ENCODE measurements at regions not wholly inside any gene's neighbourhood (a gene's known extent, or its start where the extent isn't known, plus 50 kb on each side); places are given as distances from the start of the nearest gene placed in this dataset.

- DNase-seq (ENCODE audit: low read depth) = no peak
Observed at GRCh38 chr16:51731160-51731559, 580.1 kb upstream of the SALL1 start.

DNA sequence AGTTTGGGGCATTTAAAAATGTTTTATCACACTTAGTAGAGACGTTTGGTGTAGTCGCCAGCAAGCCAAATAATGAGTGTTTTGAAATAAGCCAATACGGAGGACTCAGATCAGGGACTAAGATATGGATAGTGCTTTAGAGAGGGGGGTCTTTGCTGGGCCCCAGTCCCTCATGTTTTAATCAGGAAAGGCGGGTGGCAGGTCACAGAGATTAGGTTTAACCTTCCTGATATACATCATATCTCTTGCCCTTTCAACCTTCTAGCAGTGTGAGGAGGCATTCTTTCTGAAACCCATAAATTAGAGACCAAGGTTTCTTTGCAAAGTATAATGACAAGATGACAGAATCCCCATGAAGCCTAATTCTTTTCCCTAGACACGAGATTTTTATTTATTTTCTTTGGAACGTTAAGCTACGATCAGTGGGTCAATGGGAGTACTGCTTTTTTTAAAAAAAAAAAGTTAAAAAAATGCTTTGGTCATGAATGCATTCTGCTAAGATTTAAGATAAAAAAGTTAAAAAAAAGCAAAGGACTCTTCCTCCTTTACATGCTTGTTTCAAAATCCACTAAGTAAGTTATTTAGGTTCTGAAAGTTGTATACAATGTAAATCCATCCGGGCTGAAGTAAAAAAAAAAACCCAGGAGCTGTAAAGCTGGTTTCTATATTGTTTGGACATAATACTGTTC lies 572.1 kb upstream of the SALL1 start:
- DNase-seq (ENCODE audit: low read depth) = peak; percentile 11

DNA sequence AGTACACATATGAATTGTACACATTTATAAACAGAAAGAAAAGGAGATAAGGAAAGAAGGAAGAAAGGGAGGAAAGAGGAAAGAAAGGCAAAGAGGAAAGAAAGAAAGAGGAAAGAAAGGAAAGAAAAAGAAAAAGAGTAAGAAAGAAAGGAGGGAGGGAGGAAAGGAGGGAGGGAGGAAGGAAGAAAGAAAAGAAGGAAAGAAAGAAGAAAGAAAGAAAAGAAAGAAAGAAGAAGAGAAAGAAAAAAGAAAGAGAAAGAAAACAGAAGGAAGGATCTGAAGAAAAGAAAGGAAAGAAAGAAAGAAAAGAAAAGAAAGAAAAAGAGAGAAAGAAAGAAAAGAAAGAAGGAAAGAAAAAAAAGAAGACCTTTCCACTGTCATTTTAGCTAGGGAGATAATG lies 571.4 kb upstream of the SALL1 start:
- DNase-seq (ENCODE audit: low read depth) = no peak

GRCh38 chr16:51719376-51719775 lies 568.3 kb upstream of the SALL1 start:
- peak; percentile 56 for DNase-seq (ENCODE audit: low read depth)

DNA sequence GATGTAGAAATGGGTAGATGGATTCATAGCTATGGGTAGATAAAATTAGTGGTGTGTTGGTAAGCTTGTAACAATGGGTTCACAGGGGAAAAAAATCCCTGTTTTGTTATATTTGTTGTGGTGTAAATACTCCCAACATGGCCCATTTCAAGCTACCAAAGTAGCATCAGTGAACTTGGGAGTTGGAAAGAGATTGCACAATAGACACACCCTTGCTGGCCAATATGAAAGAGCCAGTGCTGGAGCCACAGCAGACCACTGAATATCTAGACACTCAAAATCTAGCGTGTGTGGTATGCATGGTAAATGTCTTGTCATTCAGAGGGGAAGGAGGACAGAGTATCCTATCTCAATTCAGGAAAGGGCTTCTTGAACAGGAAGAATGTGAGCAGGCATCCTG lies 565.1 kb upstream of the SALL1 start:
- no peak for DNase-seq (ENCODE audit: low read depth)

- DNase-seq (ENCODE audit: low read depth) = no peak
Observed at GRCh38 chr16:51713502-51713901, 562.4 kb upstream of the SALL1 start.

GRCh38 chr16:51710905-51711563 lies 560.0 kb upstream of the SALL1 start:
- DNase-seq (ENCODE audit: low read depth) = no peak

GRCh38 chr16:51710186-51710585 lies 559.1 kb upstream of the SALL1 start:
- peak; percentile 15 for DNase-seq (ENCODE audit: low read depth)

GRCh38 chr16:51708861-51709260 lies 557.8 kb upstream of the SALL1 start:
- no peak for DNase-seq (ENCODE audit: low read depth)

- no peak for DNase-seq (ENCODE audit: low read depth)
Observed at GRCh38 chr16:51707666-51708065, 556.6 kb upstream of the SALL1 start.

DNA sequence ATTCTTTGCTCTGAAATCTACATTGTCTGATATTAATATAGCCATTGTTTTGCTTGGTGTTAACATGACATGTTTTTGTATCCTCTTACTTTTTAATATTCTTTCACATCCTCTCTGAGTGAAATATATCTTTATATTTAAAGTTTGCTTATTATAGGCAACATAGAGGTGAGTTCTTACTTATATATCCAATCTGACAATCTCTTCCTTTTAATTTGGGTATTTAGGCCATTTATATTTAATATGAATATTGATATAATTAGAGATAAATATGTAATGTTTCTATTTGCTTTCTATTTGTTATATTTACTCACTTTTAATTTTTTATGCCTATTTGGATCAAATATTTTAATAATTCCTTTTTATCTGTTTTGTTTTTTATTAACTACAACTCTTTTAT lies 554.1 kb upstream of the SALL1 start:
- no peak for DNase-seq (ENCODE audit: low read depth)

DNA sequence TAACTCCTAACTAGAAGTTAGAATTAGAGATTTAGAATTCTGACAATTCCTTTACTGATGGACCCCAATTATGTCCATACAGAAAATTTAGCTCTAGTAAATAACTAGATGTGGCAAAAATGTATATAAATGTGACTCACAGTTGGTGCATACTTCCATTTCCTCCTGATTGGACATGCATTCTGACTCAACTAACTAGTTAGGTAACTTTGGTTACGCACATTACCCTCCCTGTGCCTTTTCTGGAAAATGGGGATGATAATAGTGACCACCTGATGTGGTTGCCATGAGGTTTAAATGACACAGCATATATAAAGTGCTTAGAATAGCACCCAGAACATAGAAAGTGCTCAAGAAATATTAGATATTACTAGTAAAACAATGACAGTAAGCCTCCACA lies 550.0 kb upstream of the SALL1 start:
- no peak for DNase-seq (ENCODE audit: low read depth)

- no peak for DNase-seq (ENCODE audit: low read depth)
Observed at GRCh38 chr16:51699686-51700396, 548.8 kb upstream of the SALL1 start.

- no peak for DNase-seq (ENCODE audit: low read depth)
Observed at GRCh38 chr16:51698647-51699046, 547.6 kb upstream of the SALL1 start.

- peak; percentile 29 for DNase-seq (ENCODE audit: low read depth)
Observed at GRCh38 chr16:51697454-51697853, 546.4 kb upstream of the SALL1 start.

GRCh38 chr16:51696376-51696775 lies 545.3 kb upstream of the SALL1 start:
- DNase-seq (ENCODE audit: low read depth) = no peak

DNA sequence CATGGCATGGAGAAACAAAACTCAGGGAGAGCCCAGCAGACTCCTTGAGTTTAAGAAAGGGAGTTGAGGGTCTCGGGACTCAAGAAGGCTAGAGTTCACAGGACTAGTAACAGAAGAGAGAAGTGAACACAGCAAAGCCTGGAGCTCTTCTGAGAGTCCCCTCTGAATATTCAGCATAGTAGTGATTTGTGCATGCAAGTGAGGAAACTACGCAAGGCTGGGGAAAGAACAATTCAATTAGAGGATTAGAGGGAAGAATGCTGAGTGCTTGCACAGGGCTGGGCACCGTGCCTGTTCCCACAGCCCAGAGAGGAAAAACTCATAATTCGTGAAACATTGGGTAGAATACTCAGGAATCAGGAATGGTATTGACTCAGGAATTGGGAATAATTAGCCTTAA lies 540.0 kb upstream of the SALL1 start:
- no peak for DNase-seq (ENCODE audit: low read depth)

DNA sequence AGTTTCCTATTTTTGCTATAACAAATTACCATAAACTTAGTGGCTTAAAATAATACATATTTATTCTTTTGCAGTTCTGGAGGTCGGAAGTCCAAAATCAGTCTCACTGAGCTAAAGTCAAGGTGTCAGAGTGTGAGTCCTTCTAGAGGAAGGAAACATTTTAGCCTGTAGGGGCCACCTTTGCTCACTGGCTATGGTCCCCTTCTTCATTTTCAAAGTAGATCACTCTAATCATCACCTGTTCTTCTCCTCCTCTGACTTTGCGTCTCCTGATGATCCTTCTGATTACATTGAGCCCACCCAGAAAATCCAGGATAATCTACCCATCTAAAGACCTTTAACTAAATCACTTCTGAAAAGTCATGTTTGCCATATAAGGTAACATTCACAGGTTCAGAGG lies 534.4 kb upstream of the SALL1 start:
- no peak for DNase-seq (ENCODE audit: low read depth)

- DNase-seq (ENCODE audit: low read depth) = no peak
Observed at GRCh38 chr16:51683882-51684281, 532.8 kb upstream of the SALL1 start.

GRCh38 chr16:51682905-51683304 lies 531.8 kb upstream of the SALL1 start:
- DNase-seq (ENCODE audit: low read depth) = no peak

DNA sequence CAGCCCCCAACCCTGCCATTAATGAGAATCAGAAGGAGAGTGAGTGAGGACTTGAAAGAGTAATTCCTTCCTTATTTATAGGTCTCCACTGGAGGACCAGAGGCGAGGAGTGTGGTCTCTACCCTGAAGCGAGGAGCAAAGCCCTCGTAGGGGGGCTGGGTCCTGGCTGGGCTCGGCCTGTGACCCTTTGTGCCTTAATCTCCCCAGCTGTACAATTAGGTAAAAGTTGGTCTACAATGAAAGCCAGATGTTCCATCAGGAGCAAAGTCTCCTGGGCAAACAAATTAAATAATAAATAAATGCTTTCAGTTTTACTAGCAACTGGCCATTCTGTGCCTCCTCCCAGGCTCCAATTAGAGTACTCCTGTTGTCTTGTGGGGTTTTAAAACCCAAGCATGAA lies 523.5 kb upstream of the SALL1 start:
- no peak for DNase-seq (ENCODE audit: low read depth)

DNA sequence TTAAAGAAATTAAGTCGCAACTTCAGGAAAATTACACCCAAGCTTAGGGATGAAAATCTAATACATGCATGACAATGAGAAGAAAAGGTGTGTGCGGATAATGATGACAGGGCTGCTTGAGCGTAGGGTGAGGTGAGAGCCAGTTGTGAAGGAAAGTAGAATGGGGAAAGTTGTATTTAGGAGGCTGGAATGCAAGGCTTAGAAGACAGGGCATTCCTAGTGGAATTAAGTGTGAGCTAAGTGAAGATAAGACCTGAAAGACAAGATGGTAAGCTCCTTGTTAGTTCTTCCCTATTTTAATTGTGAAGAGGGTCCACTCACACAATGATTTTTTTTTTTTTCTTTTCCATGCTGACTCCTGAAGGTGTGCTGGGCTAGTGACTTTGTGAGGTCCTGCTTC lies 519.5 kb upstream of the SALL1 start:
- DNase-seq (ENCODE audit: low read depth) = no peak

DNA sequence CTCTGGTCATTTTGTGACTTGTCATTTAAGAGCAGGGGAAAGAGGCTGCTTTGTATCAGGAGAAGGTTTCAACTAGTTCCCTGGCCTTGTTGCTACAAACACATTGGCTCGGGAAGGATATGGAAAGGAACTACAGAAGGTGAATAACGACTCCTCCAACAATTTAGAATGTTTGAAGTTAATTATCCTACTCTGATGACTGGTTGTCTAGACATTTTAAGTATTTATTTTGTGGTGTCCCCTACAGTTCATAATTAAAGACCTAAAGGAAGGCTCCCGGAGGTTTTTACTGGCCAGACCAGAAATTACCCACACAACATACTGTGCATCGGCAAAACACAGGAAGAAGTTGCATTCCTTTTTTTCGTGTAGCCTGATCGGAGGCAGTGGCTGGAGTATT lies 515.8 kb upstream of the SALL1 start:
- DNase-seq (ENCODE audit: low read depth) = peak; percentile 86

Data from M059J (cell line).